ENCODE measurements at regions not wholly inside any gene's neighbourhood (a gene's known extent, or its start where the extent isn't known, plus 50 kb on each side); places are given as distances from the start of the nearest gene placed in this dataset.

- Mint-ChIP-seq H3K27ac (peak overlapping the region; percentile 57), H3K27me3 (ENCODE audit: low read depth, poor library complexity) (peaks cover 5% of the 10 kb centered on the region)
- DNase-seq, result no peak
These were observed 89.4 kb upstream of the ANKEF1 start for GRCh38 chr20:9945408-9945807.

DNA sequence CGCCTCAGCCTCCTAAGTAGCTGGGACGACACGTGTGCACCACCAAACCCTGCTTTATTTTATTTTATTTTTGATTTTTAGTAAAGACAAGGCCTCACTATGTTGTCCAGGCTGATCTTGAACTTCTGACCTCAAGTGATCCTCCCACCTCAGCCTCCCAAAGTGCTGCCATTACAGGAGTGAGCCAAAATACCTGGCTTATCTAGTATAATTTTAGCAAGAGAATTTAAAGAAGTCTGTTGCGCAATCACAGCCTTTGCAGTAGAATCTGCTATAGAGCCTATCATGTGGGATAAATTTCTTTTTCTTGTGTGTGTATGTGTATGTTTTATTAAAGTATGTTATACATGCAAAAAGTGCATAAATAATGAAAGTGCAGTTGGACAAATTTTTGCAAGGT lies 92.1 kb upstream of the ANKEF1 start:
- no peak for DNase-seq

More at GRCh38 chr20:9945408-9945807, 89.4 kb upstream of the ANKEF1 start:
- Mint-ChIP-seq H3K9me3 (no peaks in the 10 kb centered on the region), H3K4me3 (no peak overlapping the region), H3K4me1 (no peaks in the 10 kb centered on the region), H3K36me3 (ENCODE audit: low read depth) (no peaks in the 10 kb centered on the region)
- TF ChIP-seq CTCF (IDR thresholded peaks at IDR 0.05), result no peak

GRCh38 chr20:9940329-9940728 lies 94.5 kb upstream of the ANKEF1 start:
- H3K27me3 Mint-ChIP-seq (ENCODE audit: low read depth, poor library complexity), result peaks cover 5% of the 10 kb centered on the region
- TF ChIP-seq CTCF (IDR thresholded peaks at IDR 0.05), result no peak
- DNase-seq, result no peak
- no peak overlapping the region for H3K27ac Mint-ChIP-seq
- no peak overlapping the region for H3K4me3 Mint-ChIP-seq
- H3K9me3 Mint-ChIP-seq, result peaks cover 7% of the 10 kb centered on the region
- H3K4me1 Mint-ChIP-seq, result no peaks in the 10 kb centered on the region
- H3K36me3 Mint-ChIP-seq (ENCODE audit: low read depth), result no peaks in the 10 kb centered on the region

More for the DNA sequence above, 92.1 kb upstream of the ANKEF1 start:
- no peak overlapping the region for H3K27ac Mint-ChIP-seq
- no peaks in the 10 kb centered on the region for H3K4me1 Mint-ChIP-seq
- no peak for TF ChIP-seq CTCF (IDR thresholded peaks at IDR 0.05)
- H3K36me3 Mint-ChIP-seq (ENCODE audit: low read depth), result no peaks in the 10 kb centered on the region
- H3K4me3 Mint-ChIP-seq, result no peak overlapping the region
- peaks cover 5% of the 10 kb centered on the region for H3K27me3 Mint-ChIP-seq (ENCODE audit: low read depth, poor library complexity)
- no peaks in the 10 kb centered on the region for H3K9me3 Mint-ChIP-seq

DNA sequence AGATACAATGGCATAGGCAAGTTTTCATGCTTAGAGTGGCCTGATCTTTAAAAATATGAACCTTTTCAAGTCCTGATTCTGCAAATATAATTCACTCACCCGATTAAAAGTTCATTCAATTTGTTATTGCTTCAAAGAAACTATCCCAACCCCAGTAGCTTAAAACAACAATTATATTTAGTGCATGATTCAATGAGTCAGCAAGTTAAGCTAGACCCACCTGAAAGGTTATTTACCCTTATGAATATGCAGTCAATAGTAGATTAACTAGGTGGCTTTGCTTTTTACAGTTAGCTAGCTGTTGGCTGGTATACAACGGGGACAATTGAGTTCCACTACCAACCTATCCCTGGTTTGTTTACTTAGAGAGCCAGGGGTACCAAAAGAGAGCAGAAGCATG lies 95.6 kb upstream of the ANKEF1 start:
- Mint-ChIP-seq H3K36me3 (ENCODE audit: low read depth) (no peaks in the 10 kb centered on the region), H3K9me3 (peaks cover 7% of the 10 kb centered on the region), H3K4me1 (no peaks in the 10 kb centered on the region), H3K4me3 (no peak overlapping the region), H3K27me3 (ENCODE audit: low read depth, poor library complexity) (peaks cover 3% of the 10 kb centered on the region), H3K27ac (no peak overlapping the region)
- no peak for DNase-seq
- TF ChIP-seq CTCF (IDR thresholded peaks at IDR 0.05), result no peak

DNA sequence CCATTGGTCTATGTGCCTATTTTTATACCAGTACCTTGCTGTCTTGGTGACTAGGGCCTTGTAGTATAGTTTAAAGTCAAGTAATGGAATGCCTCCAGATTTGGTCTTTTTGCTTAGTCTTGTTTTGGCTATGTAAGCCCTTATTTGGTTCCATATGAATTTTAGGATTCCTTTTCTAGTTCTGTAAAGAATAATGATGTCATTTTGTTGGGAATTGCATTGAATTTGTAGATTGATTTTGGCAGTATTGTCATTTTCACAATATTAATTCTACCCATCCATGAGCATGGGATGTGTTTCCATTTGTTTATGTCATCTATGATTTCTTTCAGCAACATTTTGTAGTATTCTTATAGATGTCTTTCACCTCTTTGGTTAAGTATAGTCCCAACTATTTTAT lies 96.4 kb upstream of the PAK5 start:
- peaks cover 4% of the 10 kb centered on the region for H3K27me3 Mint-ChIP-seq (ENCODE audit: low read depth, poor library complexity)
- peaks cover 7% of the 10 kb centered on the region for H3K9me3 Mint-ChIP-seq
- no peak overlapping the region for H3K4me3 Mint-ChIP-seq
- no peak for TF ChIP-seq CTCF (IDR thresholded peaks at IDR 0.05)
- no peak for DNase-seq
- no peaks in the 10 kb centered on the region for H3K4me1 Mint-ChIP-seq
- no peak overlapping the region for H3K27ac Mint-ChIP-seq
- H3K36me3 Mint-ChIP-seq (ENCODE audit: low read depth), result no peaks in the 10 kb centered on the region

DNA sequence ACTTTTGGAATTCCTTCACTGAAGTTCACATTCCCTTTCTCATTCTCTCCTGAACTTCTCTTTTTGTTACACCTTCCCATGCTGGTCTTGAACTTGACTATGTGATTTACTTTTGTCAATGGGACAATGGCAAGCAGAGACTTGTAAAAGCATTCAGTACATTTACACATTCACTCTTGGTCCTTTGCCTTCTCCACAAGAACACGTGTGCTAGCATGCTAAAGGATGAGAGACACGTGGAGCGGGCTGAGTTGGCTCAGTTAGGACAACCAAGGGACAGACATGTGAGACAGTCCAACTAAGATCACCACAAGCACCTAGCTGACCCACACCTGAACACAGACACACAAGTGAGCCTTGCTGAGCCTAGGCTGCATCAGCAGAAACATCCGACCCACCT lies 91.3 kb upstream of the PAK5 start:
- Mint-ChIP-seq H3K9me3 (no peaks in the 10 kb centered on the region), H3K27me3 (ENCODE audit: low read depth, poor library complexity) (peaks cover 6% of the 10 kb centered on the region), H3K4me1 (no peaks in the 10 kb centered on the region), H3K36me3 (ENCODE audit: low read depth) (no peaks in the 10 kb centered on the region), H3K4me3 (no peak overlapping the region), H3K27ac (no peak overlapping the region)
- DNase-seq, result no peak
- no peak for TF ChIP-seq CTCF (IDR thresholded peaks at IDR 0.05)

Measured in nephron progenitor cell (in vitro differentiated cells).